ENCODE measurements at regions not wholly inside any gene's neighbourhood (a gene's known extent, or its start where the extent isn't known, plus 50 kb on each side); places are given as distances from the start of the nearest gene placed in this dataset.

GRCh38 chr4:124903995-124904722, 191.6 kb upstream of the ANKRD50 start:
- no peak for TF ChIP-seq CTCF (IDR thresholded peaks at IDR 0.05)
- TF ChIP-seq POLR2A (IDR thresholded peaks at IDR 0.05): no peak

Measured in esophagus squamous epithelium (tissue), 4 donors.